HepG2 (cell line): ENCODE measurements at regions not wholly inside any gene's neighbourhood (a gene's known extent, or its start where the extent isn't known, plus 50 kb on each side); places are given as distances from the start of the nearest gene placed in this dataset.

Experiments used
- ATM ChIP-seq: fragments of 450-650 bp; IDR thresholded peaks from 2 replicates; pipeline ENCODE4 v1.7.1; 2017; ENCODE audit warnings: mild to moderate bottlenecking, borderline replicate concordance
- HIVEP1 ChIP-seq: sonication (generic); formaldehyde crosslinking; IDR thresholded peaks from 2 replicates; pipeline ENCODE4 v1.4.0; 2020; ENCODE audit warnings: mild to moderate bottlenecking, missing genetic modification reagents
- MAX ChIP-seq: IDR thresholded peaks from 2 replicates; pipeline ENCODE4 v1.6.1; 2012; ENCODE audit warnings: inconsistent platforms
- NFYC ChIP-seq: IDR thresholded peaks from 2 replicates; pipeline ENCODE4 v1.6.1; 2016; ENCODE audit warnings: missing genetic modification reagents, missing compliant biosample characterization
- PTBP1 ChIP-seq: fragments of 200-400 bp; formaldehyde crosslinking; IDR thresholded peaks from 2 replicates; pipeline ENCODE4 v1.6.1; 2018; ENCODE audit warnings: low read length, low read depth; ENCODE audit not compliant: poor library complexity, severe bottlenecking
- RFX5 ChIP-seq: IDR thresholded peaks from 2 replicates; pipeline ENCODE4 v1.6.1; 2011; ENCODE audit warnings: low read depth, low read length, improper control_type of control experiment
- SRSF9 ChIP-seq: fragments of 200-400 bp; formaldehyde crosslinking; IDR thresholded peaks from 2 replicates; pipeline ENCODE4 v1.6.1; 2018; ENCODE audit warnings: borderline replicate concordance, mild to moderate bottlenecking, low read depth, low read length; ENCODE audit not compliant: insufficient read depth, poor library complexity, severe bottlenecking
- SUZ12 ChIP-seq: fragments of 150-350 bp; IDR thresholded peaks from 2 replicates; pipeline ENCODE4 v1.6.1; 2014; ENCODE audit warnings: low read depth, low read length
- ZNF121 ChIP-seq: sonication (generic); formaldehyde crosslinking; IDR thresholded peaks from 2 replicates; pipeline ENCODE4 v1.5.0; 2020; ENCODE audit warnings: mild to moderate bottlenecking, missing genetic modification reagents
- ZNF274 ChIP-seq: sonication (generic); formaldehyde crosslinking; IDR thresholded peaks from 2 replicates; pipeline ENCODE4 v1.5.1; 2020; ENCODE audit warnings: mild to moderate bottlenecking, missing genetic modification reagents

GRCh38 chrX:3407781-3408180, 61.3 kb upstream of the MXRA5 start:
- TF ChIP-seq ATM (no peak), SUZ12 (no peak), SRSF9 (no peak), NFYC (CRISPR knock-in tag) (no peak), ZNF274 (CRISPR knock-in tag) (no peak), MAX (no peak), RFX5 (no peak), HIVEP1 (CRISPR knock-in tag) (no peak), PTBP1 (no peak), ZNF121 (CRISPR knock-in tag) (no peak)
